H1 (cell line): ENCODE measurements at regions not wholly inside any gene's neighbourhood (a gene's known extent, or its start where the extent isn't known, plus 50 kb on each side); places are given as distances from the start of the nearest gene placed in this dataset.

ENCODE experiments used
- CTCF ChIA-PET: fragments of 300-600 bp; sonication (Branson Sonifier 250); formaldehyde crosslinking; loops from one replicate; lab custom pipeline; 2021; ENCODE audit not compliant: partially characterized antibody; lab: Charles Lee
- POLR2A ChIA-PET: fragments of 300-600 bp; sonication (Branson Sonifier 250); formaldehyde crosslinking; loops from one replicate; lab custom pipeline; 2021; ENCODE audit warnings: inconsistent platforms; ENCODE audit not compliant: partially characterized antibody; lab: Charles Lee
- DNase-seq, 2 experiments: peaks; one replicate each; pipeline versions ENCODE4 v3.0.0 to v3.0.0-alpha.2; 2010 to 2022; ENCODE audit warnings: low spot score in 2 of 2, low read depth in 1 of 2, mixed read lengths in 1 of 2
- FAIRE-seq: peaks from 2 replicates; lab custom pipeline; 2011; peaks lifted over from hg19 to GRCh38; lab: Jason Lieb, UNC
- H2AFZ ChIP-seq: 2 replicates; pipeline ENCODE4 v1.8.1; 2012; ENCODE audit warnings: low read length, inconsistent platforms
- H2AK5ac ChIP-seq: 2 replicates; pipeline ENCODE4 v1.6.1; 2013; ENCODE audit warnings: low read depth, low read length
- H2BK120ac ChIP-seq: replicated peaks from 2 replicates; pipeline ENCODE3; 2013; ENCODE audit warnings: low read depth, low read length, inconsistent platforms
- H2BK12ac ChIP-seq: 2 replicates; pipeline ENCODE4 v1.6.1; 2013; ENCODE audit warnings: low read depth, low read length
- H2BK15ac ChIP-seq: 2 replicates; pipeline ENCODE4 v1.6.1; 2013; ENCODE audit warnings: low read length
- H2BK20ac ChIP-seq: 2 replicates; pipeline ENCODE4 v1.6.1; 2013; ENCODE audit warnings: low read length
- H2BK5ac ChIP-seq: 2 replicates; pipeline ENCODE4 v1.6.1; 2013; ENCODE audit warnings: low read depth, low read length
- H3K14ac ChIP-seq: 2 replicates; pipeline ENCODE4 v1.6.1; 2013; ENCODE audit warnings: inconsistent platforms; ENCODE audit not compliant: insufficient read length
- H3K18ac ChIP-seq: 2 replicates; pipeline ENCODE4 v1.6.1; 2013; ENCODE audit warnings: low read length; ENCODE audit errors: extremely low read depth
- H3K23ac ChIP-seq: 2 replicates; pipeline ENCODE4 v1.6.1; 2013; ENCODE audit warnings: inconsistent platforms; ENCODE audit not compliant: insufficient read length
- H3K23me2 ChIP-seq: 2 replicates; pipeline ENCODE4 v1.6.1; 2013; ENCODE audit warnings: low read depth, low read length
- H3K27ac ChIP-seq: 2 replicates; pipeline ENCODE4 v1.6.1; 2011; ENCODE audit warnings: low read depth, low read length, inconsistent platforms
- H3K27me3 ChIP-seq, 4 experiments: replicated peaks in 1 of 4; 1 replicate in 1 of 4; 2 replicates in 3 of 4; pipeline versions ENCODE4 v1.6.1 to v1.8.1; 2011 to 2013; ENCODE audit warnings: low read length in 3 of 4, mild to moderate bottlenecking in 3 of 4, inconsistent platforms in 2 of 4, mixed read lengths in 2 of 4, moderate library complexity in 1 of 4; ENCODE audit not compliant: control insufficient read depth in 3 of 4, insufficient read depth in 3 of 4; ENCODE audit errors: extremely low read depth in 1 of 4
- H3K36me3 ChIP-seq, 4 experiments: 2 replicates each; pipeline versions ENCODE4 v1.6.1 to v1.8.1; 2011 to 2013; ENCODE audit warnings: mild to moderate bottlenecking in 4 of 4, low read length in 3 of 4, moderate library complexity in 2 of 4, control low read depth in 1 of 4, inconsistent platforms in 1 of 4; ENCODE audit not compliant: insufficient read depth in 4 of 4, control insufficient read depth in 2 of 4
- H3K4ac ChIP-seq: replicated peaks from 2 replicates; pipeline ENCODE3; 2013; ENCODE audit warnings: low read length, low read depth, mixed read lengths, inconsistent platforms; ENCODE audit not compliant: insufficient read length
- H3K4me1 ChIP-seq, 4 experiments: replicated peaks in 1 of 4; 1 replicate in 1 of 4; 2 replicates in 3 of 4; pipeline versions ENCODE4 v1.6.1 to v1.8.1; 2011 to 2013; ENCODE audit warnings: low read length in 3 of 4, inconsistent platforms in 2 of 4, mixed read lengths in 1 of 4; ENCODE audit not compliant: insufficient read depth in 4 of 4, control insufficient read depth in 3 of 4
- H3K4me2 ChIP-seq, 2 experiments: 2 replicates each; pipeline versions ENCODE4 v1.6.1 to v1.8.1; 2011 to 2013; ENCODE audit warnings: low read depth in 2 of 2, low read length in 2 of 2, control low read depth in 1 of 2, inconsistent platforms in 1 of 2, mild to moderate bottlenecking in 1 of 2; ENCODE audit not compliant: insufficient read depth in 1 of 2
- H3K4me3 ChIP-seq, 4 experiments: fragments of 200-600, 300-600 bp in 1 of 4; sonication (generic), shearing (Covaris generic), sonication (Bioruptor Twin) in 1 of 4; 2 replicates each; pipeline versions ENCODE4 v1.5.1 to v1.8.1; 2011 to 2016; ENCODE audit warnings: low read length in 4 of 4, low read depth in 3 of 4, control low read depth in 2 of 4, inconsistent platforms in 2 of 4, mild to moderate bottlenecking in 2 of 4, mixed read lengths in 1 of 4, moderate library complexity in 1 of 4; ENCODE audit not compliant: insufficient read depth in 2 of 4; ENCODE audit errors: extremely low read depth in 1 of 4
- H3K56ac ChIP-seq: replicated peaks from 2 replicates; pipeline ENCODE3; 2013; ENCODE audit warnings: low read depth, mild to moderate bottlenecking, mixed read lengths, low read length, inconsistent platforms; ENCODE audit not compliant: insufficient read length
- H3K79me1 ChIP-seq: 2 replicates; pipeline ENCODE4 v1.6.1; 2013; ENCODE audit warnings: low read depth, low read length, control low read depth
- H3K79me2 ChIP-seq, 2 experiments: 2 replicates each; pipeline versions ENCODE4 v1.6.1 to v1.8.1; 2012 to 2013; ENCODE audit warnings: low read length in 2 of 2, mild to moderate bottlenecking in 2 of 2, inconsistent platforms in 1 of 2; ENCODE audit not compliant: insufficient read depth in 2 of 2, control insufficient read depth in 1 of 2
- H3K9ac ChIP-seq, 4 experiments: replicated peaks in 1 of 4; 1 replicate in 1 of 4; 2 replicates in 3 of 4; pipeline versions ENCODE4 v1.6.1 to v1.8.1; 2011 to 2013; ENCODE audit warnings: low read depth in 3 of 4, low read length in 3 of 4, control low read depth in 2 of 4, mild to moderate bottlenecking in 2 of 4, moderate library complexity in 2 of 4, inconsistent platforms in 1 of 4; ENCODE audit errors: extremely low read depth in 1 of 4
- H3K9me3 ChIP-seq, 2 experiments: 2 replicates each; pipeline versions ENCODE4 v1.6.1 to v1.8.1; 2012 to 2013; ENCODE audit warnings: mild to moderate bottlenecking in 2 of 2, moderate library complexity in 2 of 2, control low read depth in 1 of 2, inconsistent platforms in 1 of 2, low read depth in 1 of 2, low read length in 1 of 2, mixed read lengths in 1 of 2; ENCODE audit not compliant: insufficient read depth in 2 of 2
- H4K20me1 ChIP-seq, 2 experiments: replicated peaks in 1 of 2; 2 replicates each; pipeline versions ENCODE3 to v1.8.1; 2011 to 2013; ENCODE audit warnings: inconsistent platforms in 2 of 2, low read length in 2 of 2, mild to moderate bottlenecking in 1 of 2; ENCODE audit not compliant: insufficient read depth in 2 of 2, control insufficient read depth in 1 of 2
- H4K5ac ChIP-seq: 2 replicates; pipeline ENCODE4 v1.6.1; 2013; ENCODE audit warnings: low read length, low read depth, mixed read lengths, inconsistent platforms; ENCODE audit not compliant: insufficient read length
- H4K8ac ChIP-seq: 2 replicates; pipeline ENCODE4 v1.8.0; 2013; ENCODE audit warnings: mild to moderate bottlenecking, moderate library complexity, low read length, inconsistent platforms; ENCODE audit not compliant: insufficient read depth; ENCODE audit errors: extremely low read depth
- H4K91ac ChIP-seq: replicated peaks from 2 replicates; pipeline ENCODE3; 2013; ENCODE audit warnings: low read length, mixed read lengths, inconsistent platforms; ENCODE audit not compliant: insufficient read length
- ASH2L ChIP-seq: fragments of 200-600, 300-600 bp; sonication (generic); IDR thresholded peaks from one replicate; pipeline ENCODE4 v1.7.1; 2017; ENCODE audit warnings: low read length
- CBX5 ChIP-seq: fragments of 300-800, 300-1000 bp; sonication (generic); IDR thresholded peaks from 2 replicates; pipeline ENCODE4 v1.7.1; 2016; ENCODE audit warnings: antibody characterized with exemption, low read length, low read depth
- POU5F1 ChIP-seq: IDR thresholded peaks from 2 replicates; pipeline ENCODE4 v1.6.1; 2011; ENCODE audit warnings: low read depth, mild to moderate bottlenecking, low read length, moderate library complexity
- RBBP5 ChIP-seq: IDR thresholded peaks from 2 replicates; pipeline ENCODE4 v1.7.1; 2012; ENCODE audit warnings: low read depth, mild to moderate bottlenecking, inconsistent platforms, low read length, moderate library complexity, borderline replicate concordance
- SAP30 ChIP-seq: fragments of 300-600 bp; sonication (generic); IDR thresholded peaks from 2 replicates; pipeline ENCODE4 v1.7.1; 2012; ENCODE audit warnings: low read length, moderate library complexity, mild to moderate bottlenecking, inconsistent platforms; ENCODE audit not compliant: insufficient read depth, insufficient replicate concordance
- TBP ChIP-seq: IDR thresholded peaks from 2 replicates; pipeline ENCODE4 v1.6.1; 2011; ENCODE audit warnings: low read depth, low read length, improper control_type of control experiment
- WGBS, 2 experiments: shearing (Covaris generic) in 1 of 2; methylation state at CpG; one replicate each; pipeline versions ENCODE4 v1.1.6 to v1.1.7; 2013 to 2015; ENCODE audit warnings: low lambda C conversion rate in 2 of 2, mixed read lengths in 2 of 2, inconsistent platforms in 1 of 2, low coverage in 1 of 2, missing lambda C conversion rate in 1 of 2; ENCODE audit not compliant: insufficient replicate concordance in 2 of 2, insufficient coverage in 1 of 2, insufficient read length in 1 of 2; ENCODE audit errors: extremely low coverage in 1 of 2, missing lambda C conversion rate in 1 of 2; 5-methylcytosine and 5-hydroxymethylcytosine counted together
- TF ChIP-seq, protein P1 (sequence below): IDR thresholded peaks from 2 replicates; pipeline ENCODE4 v1.6.1; 2012; ENCODE audit warnings: inconsistent platforms
- TF ChIP-seq, protein P2 (sequence below): IDR thresholded peaks from 2 replicates; pipeline ENCODE4 v1.6.1; 2011; ENCODE audit warnings: low read length, improper control_type of control experiment

DNA sequence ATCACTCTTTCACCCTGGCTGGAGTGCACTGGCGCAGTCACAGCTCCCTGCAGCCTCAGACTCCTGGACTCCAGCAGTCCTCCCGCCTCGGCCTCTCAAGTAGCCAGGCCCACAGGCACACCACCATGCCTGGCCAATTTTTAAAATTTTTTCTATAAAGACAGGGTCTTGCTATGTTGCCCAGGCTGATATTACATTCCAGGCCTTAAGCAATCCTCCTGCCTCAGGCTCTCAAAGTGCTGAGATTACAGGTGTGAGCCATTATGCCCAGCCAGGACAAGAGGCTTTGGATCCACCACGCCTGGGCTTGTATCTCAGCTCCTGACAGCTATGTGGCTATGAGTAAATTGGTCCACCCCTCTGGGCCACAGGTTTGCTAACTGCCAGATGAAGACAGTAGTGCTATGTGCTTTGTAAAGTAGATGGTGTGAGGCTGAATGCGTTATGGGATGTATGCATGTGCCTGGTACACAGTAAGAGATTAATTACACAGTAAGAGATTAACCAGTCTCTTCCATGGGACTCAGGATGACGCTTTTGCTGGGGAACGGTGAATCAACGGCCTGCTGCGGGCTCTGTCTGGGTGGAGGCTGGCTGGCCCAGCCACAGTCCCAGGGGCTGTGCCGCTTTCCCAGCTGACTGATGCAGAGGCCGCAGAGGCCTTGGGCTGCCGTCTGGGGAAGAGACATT, 53.3 kb upstream of the NCOR2 start:
- Histone ChIP-seq H3K27ac (no peak overlapping the region), H3K9me3 (0 out of 4 replicates have a peak, but pooled peaks cover 0 to 2% of the 10 kb centered on the region in 2 experiments), H3K79me2 (no peaks in the 10 kb centered on the region), H4K20me1 (no peaks in the 10 kb centered on the region), H3K4me2 (no peak overlapping the region; a peak in 1 of 4 replicates), H2AFZ (peak overlapping the region; percentile 88; the same call in 1 of the 2 replicates), H2BK20ac (0 out of 2 replicates have a peak overlapping the region, but pooled peaks have one; percentile 57), H2BK12ac (0 out of 2 replicates have a peak overlapping the region, but pooled peaks have one; percentile 31), H3K4ac (peak overlapping the region; percentile 71), H4K91ac (peak overlapping the region; percentile 60), H3K27me3 (no peaks in the 10 kb centered on the region), H3K23ac (no peak overlapping the region), H4K5ac (no peak overlapping the region), H3K4me3 (no peak overlapping the region), H3K18ac (no peak overlapping the region), H2AK5ac (no peak overlapping the region), H3K56ac (no peak overlapping the region), H3K14ac (no peak overlapping the region), H3K4me1 (peaks cover 0 to 8% (median 2%) of the 10 kb centered on the region in 4 experiments; a peak in 4 of 7 replicates), H4K8ac (no peak overlapping the region), H2BK15ac (peak overlapping the region; percentile 76; the same call in 1 of the 2 replicates), H3K23me2 (no peaks in the 10 kb centered on the region), H3K79me1 (no peaks in the 10 kb centered on the region), H3K9ac (no peak overlapping the region), H2BK120ac (no peak overlapping the region), H2BK5ac (no peak overlapping the region), H3K36me3 (no peaks in the 10 kb centered on the region)
- ChIA-PET POLR2A (no interaction called here), CTCF (interaction anchor here (1.1 kb wide), 1 partner anchor 74 kb away, joined by 3 read pairs; no protein-coding TSS in a partner anchor)
- WGBS, 2 experiments, result 90% methylated on average over 12 of the region's 12 CpGs; no CpG with 5 or more reads in 1 of the 2 experiments
- FAIRE-seq, result no peak
- no peak for DNase-seq
- TF ChIP-seq POU5F1, result no peak
- TF ChIP-seq CBX5, result no peak
- no peak for TF ChIP-seq SAP30
- no peak for TF ChIP-seq ASH2L
- no peak for TF ChIP-seq RBBP5
- TF ChIP-seq, protein P1, sequence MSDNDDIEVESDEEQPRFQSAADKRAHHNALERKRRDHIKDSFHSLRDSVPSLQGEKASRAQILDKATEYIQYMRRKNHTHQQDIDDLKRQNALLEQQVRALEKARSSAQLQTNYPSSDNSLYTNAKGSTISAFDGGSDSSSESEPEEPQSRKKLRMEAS, result no peak
- TF ChIP-seq, protein P2, sequence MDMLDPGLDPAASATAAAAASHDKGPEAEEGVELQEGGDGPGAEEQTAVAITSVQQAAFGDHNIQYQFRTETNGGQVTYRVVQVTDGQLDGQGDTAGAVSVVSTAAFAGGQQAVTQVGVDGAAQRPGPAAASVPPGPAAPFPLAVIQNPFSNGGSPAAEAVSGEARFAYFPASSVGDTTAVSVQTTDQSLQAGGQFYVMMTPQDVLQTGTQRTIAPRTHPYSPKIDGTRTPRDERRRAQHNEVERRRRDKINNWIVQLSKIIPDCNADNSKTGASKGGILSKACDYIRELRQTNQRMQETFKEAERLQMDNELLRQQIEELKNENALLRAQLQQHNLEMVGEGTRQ, result no peak
- no peak for TF ChIP-seq TBP
